ENCODE measurements at regions not wholly inside any gene's neighbourhood (a gene's known extent, or its start where the extent isn't known, plus 50 kb on each side); places are given as distances from the start of the nearest gene placed in this dataset.

DNA sequence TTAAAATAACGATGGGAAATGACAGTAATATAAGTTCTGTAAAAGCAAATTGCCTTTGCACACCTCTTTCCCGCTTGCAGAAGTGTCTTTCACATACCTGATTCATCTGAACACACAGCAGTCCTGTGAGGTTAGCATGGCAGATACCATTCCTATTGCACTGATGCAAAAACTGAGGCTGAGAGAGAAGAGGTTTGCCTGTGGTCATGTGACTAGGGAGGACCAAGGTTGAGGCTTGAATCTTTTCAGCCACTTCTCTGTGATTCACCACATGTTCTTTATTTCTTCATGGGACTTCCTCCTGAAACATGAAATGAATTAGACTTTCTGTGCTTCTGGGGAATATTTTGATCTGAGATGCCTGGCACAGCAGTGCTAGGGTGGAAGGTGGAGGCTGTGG lies 92.9 kb downstream of the VEGFA start:
- H2BK120ac ChIP-seq (ENCODE audit: low read depth, low read length, poor library complexity, severe bottlenecking), result no peak overlapping the region
- no peak overlapping the region for H4K91ac ChIP-seq (ENCODE audit: insufficient read length, low read depth, low read length)
- no peak overlapping the region for H3K4me2 ChIP-seq (ENCODE audit: insufficient read depth, insufficient read length, low read length)
- Mint-ChIP-seq H3K4me3 (no peak overlapping the region), H3K27me3 (ENCODE audit: low read depth) (peaks cover 3% of the 10 kb centered on the region; the same call in 1 of the 2 replicates), H3K27ac (no peak overlapping the region), H3K36me3 (ENCODE audit: insufficient read depth in 1 of 3, low read depth in 3 of 3) (no peaks in the 10 kb centered on the region), H3K4me1 (peaks cover 24 to 39% of the 10 kb centered on the region in 2 experiments), H3K9me3 (no peaks in the 10 kb centered on the region; a peak in 1 of 5 replicates)
- H3K4ac ChIP-seq (ENCODE audit: low read depth, low read length), result no peak overlapping the region
- no peak overlapping the region for H4K8ac ChIP-seq (replicated peaks; ENCODE audit: insufficient read length, low read depth, low read length)
- H2BK15ac ChIP-seq (ENCODE audit: low read depth, low read length), result no peak overlapping the region
- H3K4me1 ChIP-seq (ENCODE audit: insufficient read depth, low read length), result no peaks in the 10 kb centered on the region
- no peaks in the 10 kb centered on the region for H3K9me3 ChIP-seq (ENCODE audit: control insufficient read depth, low read depth, low read length)
- H3K23me2 ChIP-seq (ENCODE audit: insufficient read length, low read depth, low read length, poor library complexity, severe bottlenecking), result no peaks in the 10 kb centered on the region
- TF ChIP-seq CTCF (conservative IDR thresholded peaks at IDR 0.05), result no peak
- H4K5ac ChIP-seq (ENCODE audit: insufficient read length, low read depth, low read length), result no peak overlapping the region
- H3K14ac ChIP-seq (ENCODE audit: insufficient read depth, low read length), result no peak overlapping the region
- H2AK5ac ChIP-seq (ENCODE audit: insufficient read length, low read length), result no peak overlapping the region
- H3T11ph ChIP-seq (ENCODE audit: low read length), result no peak overlapping the region
- H3K79me1 ChIP-seq (ENCODE audit: insufficient read depth, low read depth, low read length, poor library complexity, severe bottlenecking), result no peaks in the 10 kb centered on the region
- H2BK12ac ChIP-seq (ENCODE audit: insufficient read length, low read depth, low read length), result no peak overlapping the region
- no peaks in the 10 kb centered on the region for H3K27me3 ChIP-seq (ENCODE audit: insufficient read depth, low read length)
- H4K20me1 ChIP-seq (ENCODE audit: control insufficient read depth, insufficient read depth, insufficient read length), result no peaks in the 10 kb centered on the region
- DNase-seq, result no peak
- no peak overlapping the region for H3K18ac ChIP-seq (ENCODE audit: insufficient read length, low read depth, low read length)
- no peaks in the 10 kb centered on the region for H3K79me2 ChIP-seq (ENCODE audit: insufficient read depth, low read length)
- H3K56ac ChIP-seq (ENCODE audit: insufficient read length, low read depth, low read length), result no peak overlapping the region
- H2BK20ac ChIP-seq (ENCODE audit: low read depth, low read length, poor library complexity, severe bottlenecking), result no peak overlapping the region
- no peak overlapping the region for H2BK5ac ChIP-seq (ENCODE audit: insufficient read length, low read length)
- no peak overlapping the region for H3K27ac ChIP-seq (ENCODE audit: insufficient read length, low read depth, low read length)
- H2AFZ ChIP-seq (ENCODE audit: low read length), result no peak overlapping the region
- H3K23ac ChIP-seq (ENCODE audit: insufficient read length, low read depth, low read length), result no peak overlapping the region
- no CpG with 5 or more reads among the region's 2 CpGs for WGBS (ENCODE audit: extremely low coverage, insufficient read length, low lambda C conversion rate)
- no peak overlapping the region for H3K9ac ChIP-seq (ENCODE audit: extremely low read depth, insufficient read length, low read length)
